ENCODE measurements at regions not wholly inside any gene's neighbourhood (a gene's known extent, or its start where the extent isn't known, plus 50 kb on each side); places are given as distances from the start of the nearest gene placed in this dataset.

DNA sequence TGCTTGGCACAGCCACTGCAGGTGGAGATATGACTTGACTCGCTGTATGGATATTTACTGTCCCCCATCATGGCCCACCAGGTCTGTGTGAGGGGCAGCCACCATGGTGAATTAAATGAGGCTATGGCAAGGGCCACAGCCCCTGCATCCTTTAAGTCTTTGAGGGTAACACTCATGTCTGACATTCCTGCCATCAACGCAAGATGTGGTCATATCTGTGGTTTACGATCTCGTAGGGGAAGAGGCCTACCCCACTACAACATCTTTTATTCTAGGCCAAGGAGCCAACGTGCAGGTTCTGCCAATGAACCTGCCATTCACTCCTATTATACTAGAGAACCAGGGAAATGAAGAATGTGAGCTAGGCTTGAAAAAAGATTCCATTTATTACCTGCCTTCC lies 381.6 kb upstream of the ID2 start:
- TF ChIP-seq, protein P1, sequence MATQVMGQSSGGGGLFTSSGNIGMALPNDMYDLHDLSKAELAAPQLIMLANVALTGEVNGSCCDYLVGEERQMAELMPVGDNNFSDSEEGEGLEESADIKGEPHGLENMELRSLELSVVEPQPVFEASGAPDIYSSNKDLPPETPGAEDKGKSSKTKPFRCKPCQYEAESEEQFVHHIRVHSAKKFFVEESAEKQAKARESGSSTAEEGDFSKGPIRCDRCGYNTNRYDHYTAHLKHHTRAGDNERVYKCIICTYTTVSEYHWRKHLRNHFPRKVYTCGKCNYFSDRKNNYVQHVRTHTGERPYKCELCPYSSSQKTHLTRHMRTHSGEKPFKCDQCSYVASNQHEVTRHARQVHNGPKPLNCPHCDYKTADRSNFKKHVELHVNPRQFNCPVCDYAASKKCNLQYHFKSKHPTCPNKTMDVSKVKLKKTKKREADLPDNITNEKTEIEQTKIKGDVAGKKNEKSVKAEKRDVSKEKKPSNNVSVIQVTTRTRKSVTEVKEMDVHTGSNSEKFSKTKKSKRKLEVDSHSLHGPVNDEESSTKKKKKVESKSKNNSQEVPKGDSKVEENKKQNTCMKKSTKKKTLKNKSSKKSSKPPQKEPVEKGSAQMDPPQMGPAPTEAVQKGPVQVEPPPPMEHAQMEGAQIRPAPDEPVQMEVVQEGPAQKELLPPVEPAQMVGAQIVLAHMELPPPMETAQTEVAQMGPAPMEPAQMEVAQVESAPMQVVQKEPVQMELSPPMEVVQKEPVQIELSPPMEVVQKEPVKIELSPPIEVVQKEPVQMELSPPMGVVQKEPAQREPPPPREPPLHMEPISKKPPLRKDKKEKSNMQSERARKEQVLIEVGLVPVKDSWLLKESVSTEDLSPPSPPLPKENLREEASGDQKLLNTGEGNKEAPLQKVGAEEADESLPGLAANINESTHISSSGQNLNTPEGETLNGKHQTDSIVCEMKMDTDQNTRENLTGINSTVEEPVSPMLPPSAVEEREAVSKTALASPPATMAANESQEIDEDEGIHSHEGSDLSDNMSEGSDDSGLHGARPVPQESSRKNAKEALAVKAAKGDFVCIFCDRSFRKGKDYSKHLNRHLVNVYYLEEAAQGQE (IDR thresholded peaks at IDR 0.05; ENCODE audit: low read depth), result no peak
- TF ChIP-seq CREB1 (IDR thresholded peaks at IDR 0.05; ENCODE audit: low read depth) (no peak), NFIC (IDR thresholded peaks at IDR 0.05) (no peak), TCF12 (IDR thresholded peaks at IDR 0.05; ENCODE audit: low read depth) (no peak), CEBPB (IDR thresholded peaks at IDR 0.05) (no peak), EGR1 (IDR thresholded peaks at IDR 0.05) (no peak), EP300 (IDR thresholded peaks at IDR 0.05; ENCODE audit: borderline replicate concordance) (no peak), ZBTB7A (IDR thresholded peaks at IDR 0.05; ENCODE audit: low read depth) (no peak)
- TF ChIP-seq, protein P2, sequence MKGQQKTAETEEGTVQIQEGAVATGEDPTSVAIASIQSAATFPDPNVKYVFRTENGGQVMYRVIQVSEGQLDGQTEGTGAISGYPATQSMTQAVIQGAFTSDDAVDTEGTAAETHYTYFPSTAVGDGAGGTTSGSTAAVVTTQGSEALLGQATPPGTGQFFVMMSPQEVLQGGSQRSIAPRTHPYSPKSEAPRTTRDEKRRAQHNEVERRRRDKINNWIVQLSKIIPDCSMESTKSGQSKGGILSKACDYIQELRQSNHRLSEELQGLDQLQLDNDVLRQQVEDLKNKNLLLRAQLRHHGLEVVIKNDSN (IDR thresholded peaks at IDR 0.05), result no peak

DNA sequence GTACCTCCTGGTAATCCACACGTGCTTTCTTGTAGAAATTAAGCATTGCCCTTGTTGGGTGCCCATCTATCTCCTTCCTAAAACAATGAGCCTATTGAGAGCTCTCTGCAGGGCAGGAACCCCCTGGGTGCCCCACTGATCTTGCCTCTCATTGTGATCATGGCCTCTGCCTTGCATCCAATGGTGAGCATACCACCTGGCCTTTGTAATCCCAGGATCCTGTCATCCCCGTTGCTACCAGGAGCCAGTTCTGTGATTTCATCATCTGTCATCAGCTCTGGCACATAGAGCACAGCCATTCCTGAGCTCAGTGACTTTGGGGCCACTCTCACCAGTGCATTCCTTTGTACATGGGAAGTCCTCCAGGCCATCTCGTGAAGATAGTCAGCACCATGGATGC lies 381.0 kb upstream of the ID2 start:
- TF ChIP-seq NFIC (IDR thresholded peaks at IDR 0.05) (no peak), CREB1 (IDR thresholded peaks at IDR 0.05; ENCODE audit: low read depth) (no peak), TEAD4 (IDR thresholded peaks at IDR 0.05) (no peak), RAD21 (IDR thresholded peaks at IDR 0.05; ENCODE audit: low read depth) (no peak), TAF1 (IDR thresholded peaks at IDR 0.05; ENCODE audit: low read depth) (no peak)

DNA sequence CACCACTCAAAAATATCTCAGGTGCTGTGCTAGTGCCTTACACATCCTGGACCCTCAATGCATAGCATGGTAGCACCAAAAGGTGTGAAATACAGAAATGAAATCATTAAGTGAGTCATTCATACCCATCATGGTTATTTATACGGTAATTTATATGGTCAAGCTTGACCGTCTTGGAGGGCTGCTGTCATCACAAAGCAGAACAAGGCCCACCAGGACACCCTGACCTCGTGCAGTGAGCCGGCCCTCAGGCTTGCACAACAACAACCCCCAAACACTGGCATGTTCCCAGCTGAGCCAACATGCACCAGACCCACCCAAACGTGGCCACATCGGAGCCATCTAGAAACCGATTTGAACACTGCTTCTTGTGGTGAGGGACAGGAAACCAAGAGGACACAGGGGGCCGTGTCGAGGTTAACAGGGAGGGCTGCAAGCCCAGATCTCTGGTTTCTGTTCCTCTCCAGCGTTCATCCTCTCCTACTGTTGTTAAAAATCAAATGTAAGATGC lies 378.5 kb upstream of the ID2 start:
- no peak for TF ChIP-seq YY1 (IDR thresholded peaks at IDR 0.05; ENCODE audit: low read depth)
- TF ChIP-seq, protein P2 (IDR thresholded peaks at IDR 0.05), result no peak
- TF ChIP-seq EP300 (IDR thresholded peaks at IDR 0.05; ENCODE audit: borderline replicate concordance), result no peak
- no peak for TF ChIP-seq ZBTB7A (IDR thresholded peaks at IDR 0.05; ENCODE audit: low read depth)
- TF ChIP-seq NFIC (IDR thresholded peaks at IDR 0.05), result no peak
- TF ChIP-seq TEAD4 (IDR thresholded peaks at IDR 0.05), result no peak
- TF ChIP-seq CEBPB (IDR thresholded peaks at IDR 0.05), result no peak
- TF ChIP-seq, protein P3, sequence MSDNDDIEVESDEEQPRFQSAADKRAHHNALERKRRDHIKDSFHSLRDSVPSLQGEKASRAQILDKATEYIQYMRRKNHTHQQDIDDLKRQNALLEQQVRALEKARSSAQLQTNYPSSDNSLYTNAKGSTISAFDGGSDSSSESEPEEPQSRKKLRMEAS (IDR thresholded peaks at IDR 0.05), result no peak
- no peak for TF ChIP-seq CREB1 (IDR thresholded peaks at IDR 0.05; ENCODE audit: low read depth)
- TF ChIP-seq RAD21 (IDR thresholded peaks at IDR 0.05; ENCODE audit: low read depth), result no peak
- TF ChIP-seq, protein P1 (IDR thresholded peaks at IDR 0.05; ENCODE audit: low read depth), result no peak
- no peak for TF ChIP-seq TCF12 (IDR thresholded peaks at IDR 0.05; ENCODE audit: low read depth)
- no peak for TF ChIP-seq TAF1 (IDR thresholded peaks at IDR 0.05; ENCODE audit: low read depth)
- no peak for TF ChIP-seq FOXM1 (IDR thresholded peaks at IDR 0.05; ENCODE audit: borderline replicate concordance, low read depth)
- TF ChIP-seq EGR1 (IDR thresholded peaks at IDR 0.05), result no peak

DNA sequence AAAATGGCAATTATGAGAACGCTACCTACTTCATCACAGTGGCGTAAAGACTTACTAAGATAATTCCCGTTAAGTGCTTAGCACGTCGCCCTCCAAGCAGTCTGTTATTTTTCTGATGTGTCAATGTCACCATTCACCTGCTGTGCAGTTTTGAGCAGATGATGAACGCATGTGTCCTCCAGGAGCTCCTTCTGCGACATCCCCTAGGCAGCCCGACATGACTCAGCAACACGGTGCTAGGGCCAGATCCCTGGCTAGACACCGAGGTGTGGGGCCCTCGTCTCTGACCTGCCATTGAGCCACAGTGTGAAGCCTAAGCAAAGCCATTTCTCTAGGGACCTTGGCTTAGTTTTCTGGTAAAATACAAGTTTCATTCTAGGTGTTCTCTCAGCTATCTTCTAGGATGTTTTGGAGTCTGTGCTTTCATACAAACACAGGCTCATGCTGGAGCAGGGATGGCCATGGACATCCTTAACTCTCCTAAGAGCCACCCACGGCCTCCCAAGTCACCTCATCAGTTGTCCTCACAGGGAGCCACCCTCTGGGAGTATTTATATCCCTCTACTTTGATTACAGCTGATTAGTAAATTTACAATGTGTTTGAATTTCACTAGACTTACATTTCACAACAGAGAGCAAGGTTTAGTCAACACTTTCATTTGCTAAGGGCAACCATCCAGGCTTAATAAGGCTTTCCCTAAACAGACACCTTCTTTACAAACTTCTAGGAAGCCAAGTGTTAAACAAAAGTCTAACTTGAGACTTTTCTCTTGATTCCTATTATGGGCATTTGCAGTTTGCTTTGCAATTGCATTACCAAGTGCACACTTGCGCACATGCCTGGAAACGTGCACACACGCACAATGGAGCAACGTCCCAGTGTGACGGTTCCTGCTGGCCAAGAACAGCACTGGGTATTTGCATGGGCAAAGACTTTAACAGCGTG lies 376.8 kb upstream of the ID2 start:
- TF ChIP-seq, protein P3 (IDR thresholded peaks at IDR 0.05), result no peak
- no peak for TF ChIP-seq FOXM1 (IDR thresholded peaks at IDR 0.05; ENCODE audit: borderline replicate concordance, low read depth)

DNA sequence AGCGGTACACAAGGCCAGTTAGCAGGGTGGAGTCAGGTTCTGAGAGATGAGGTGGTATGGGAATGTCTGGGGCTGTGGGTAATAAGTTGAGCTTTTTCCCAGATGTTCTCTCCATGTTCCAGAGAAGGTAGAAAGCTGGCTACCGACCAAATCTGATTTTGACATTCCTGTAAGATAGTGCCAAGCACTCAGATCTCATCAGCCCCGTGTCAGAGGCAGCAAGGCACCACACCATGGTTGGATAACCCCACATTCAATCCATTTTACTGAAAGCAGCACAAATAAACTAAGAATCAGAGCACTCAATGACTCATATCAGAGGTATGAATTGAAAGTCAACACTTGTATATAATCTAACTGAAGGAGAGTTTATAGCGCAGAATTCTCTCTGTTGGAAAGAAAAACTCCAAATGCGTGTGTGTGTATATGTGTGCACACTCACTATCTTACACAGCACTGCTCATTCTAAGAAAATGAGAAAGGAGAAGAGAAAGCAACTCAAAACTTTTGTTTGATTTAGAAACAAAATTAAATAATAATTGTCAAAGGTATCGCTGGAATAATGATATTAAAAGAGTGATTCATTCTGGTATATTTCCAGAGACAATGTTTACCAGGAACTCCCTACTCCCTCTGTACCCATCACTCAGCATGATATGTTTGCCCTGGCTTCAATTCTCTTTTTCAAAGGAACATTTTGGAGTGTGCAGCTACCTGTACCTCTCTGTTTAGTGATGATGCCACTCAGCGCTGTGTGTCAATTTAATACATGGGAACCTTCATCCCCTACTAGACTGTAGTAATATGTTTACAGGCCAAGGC lies 375.1 kb upstream of the ID2 start:
- TF ChIP-seq, protein P1 (IDR thresholded peaks at IDR 0.05; ENCODE audit: low read depth), result no peak
- TF ChIP-seq ZBTB7A (IDR thresholded peaks at IDR 0.05; ENCODE audit: low read depth) (no peak), CREB1 (IDR thresholded peaks at IDR 0.05; ENCODE audit: low read depth) (no peak)
